K562 (cell line): ENCODE measurements at regions not wholly inside any gene's neighbourhood (a gene's known extent, or its start where the extent isn't known, plus 50 kb on each side); places are given as distances from the start of the nearest gene placed in this dataset.

Experiments used
- CBFB ChIP-seq: sonication (generic); formaldehyde crosslinking; IDR thresholded peaks from 2 replicates; pipeline ENCODE4 v1.4.0; 2020; ENCODE audit warnings: mild to moderate bottlenecking, missing genetic modification reagents
- EZH2 ChIP-seq: IDR thresholded peaks from 2 replicates; pipeline ENCODE4 v1.6.1; 2012; ENCODE audit warnings: low read depth, mild to moderate bottlenecking, inconsistent platforms, low read length, borderline replicate concordance

DNA sequence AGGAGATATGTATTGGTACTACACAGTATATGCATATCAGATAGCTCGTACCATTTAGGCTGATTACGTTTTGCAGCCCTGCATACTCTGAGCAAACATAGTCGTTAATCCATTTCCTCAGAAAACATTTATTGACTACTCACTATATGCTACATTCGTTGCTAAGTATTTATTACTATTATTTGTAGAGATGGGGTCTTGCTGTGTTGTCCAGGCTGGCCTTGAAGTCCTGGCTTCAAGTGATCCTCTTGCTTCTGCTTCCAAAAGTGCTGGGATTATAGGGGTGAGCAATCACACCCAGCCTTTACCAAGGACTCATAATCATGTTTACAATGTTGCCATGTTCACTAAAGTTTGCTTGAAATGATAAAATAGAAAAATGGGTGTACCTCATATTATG lies 174.7 kb downstream of the ARL4A start:
- no peak for TF ChIP-seq EZH2
- no peak for TF ChIP-seq CBFB (CRISPR knock-in tag)
